Effector memory CD8-positive, alpha-beta T cell (primary cell): ENCODE measurements at regions not wholly inside any gene's neighbourhood (a gene's known extent, or its start where the extent isn't known, plus 50 kb on each side); places are given as distances from the start of the nearest gene placed in this dataset.

Source experiments
- ATAC-seq: fragments of 150-1000 bp; cut with Tn5 transposase; replicated peaks from 2 replicates; pipeline ENCODE4 v1.10.0; 2021; ENCODE audit warnings: mild to moderate bottlenecking, moderate library complexity
- DNase-seq, 3 experiments: peaks; one replicate each; pipeline ENCODE4 v3.0.0; 2021
- H3K27ac Mint-ChIP-seq, 2 donors: one replicate each; pipeline ENCODE4 v1.8.0; 2022; ENCODE audit warnings: mild to moderate bottlenecking in 2 of 2, mixed read lengths in 2 of 2, moderate library complexity in 2 of 2
- H3K27me3 Mint-ChIP-seq, 2 donors: one replicate each; pipeline ENCODE4 v1.8.0; 2022; ENCODE audit warnings: mixed read lengths in 2 of 2
- H3K36me3 Mint-ChIP-seq: one replicate; pipeline ENCODE4 v1.8.0; 2022; ENCODE audit warnings: mild to moderate bottlenecking, moderate library complexity, mixed read lengths; ENCODE audit not compliant: insufficient read depth
- H3K4me1 Mint-ChIP-seq, 2 donors: one replicate each; pipeline ENCODE4 v1.8.0; 2022; ENCODE audit warnings: low read depth in 2 of 2, mixed read lengths in 2 of 2
- H3K4me3 Mint-ChIP-seq, 2 donors: one replicate each; pipeline ENCODE4 v1.8.0; 2022; ENCODE audit warnings: mild to moderate bottlenecking in 2 of 2, mixed read lengths in 2 of 2, moderate library complexity in 2 of 2
- H3K9me3 Mint-ChIP-seq, 2 donors: one replicate each; pipeline ENCODE4 v1.8.0; 2022; ENCODE audit warnings: mixed read lengths in 2 of 2

DNA sequence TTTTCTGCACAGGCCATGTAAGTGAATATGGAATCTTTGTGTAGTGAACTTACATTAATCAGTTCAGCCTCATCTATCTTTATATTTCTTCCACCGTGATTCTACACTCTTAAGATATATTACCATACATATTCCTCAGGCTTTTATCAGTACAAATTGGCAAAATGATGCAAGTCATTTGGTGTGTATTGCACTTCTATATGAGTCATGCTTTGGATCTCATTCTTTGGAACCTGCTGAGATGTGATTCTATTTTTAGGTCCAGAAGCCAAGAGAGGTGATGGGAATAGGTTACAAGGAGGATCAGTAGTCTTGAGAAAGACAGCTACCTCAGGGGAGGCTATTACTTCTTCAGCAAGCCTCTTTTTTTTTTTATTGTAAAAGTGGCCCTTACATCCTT is 204.4 kb downstream of the ZNF330 start:
- Mint-ChIP-seq H3K27me3 (peaks cover 0 to 8% of the 10 kb centered on the region in 2 donors), H3K4me1 (no peaks in the 10 kb centered on the region), H3K36me3 (no peaks in the 10 kb centered on the region), H3K4me3 (no peak overlapping the region), H3K9me3 (peaks cover 4 to 5% of the 10 kb centered on the region in 2 donors), H3K27ac (no peak overlapping the region)
- no peak for ATAC-seq
- DNase-seq: no peak

DNA sequence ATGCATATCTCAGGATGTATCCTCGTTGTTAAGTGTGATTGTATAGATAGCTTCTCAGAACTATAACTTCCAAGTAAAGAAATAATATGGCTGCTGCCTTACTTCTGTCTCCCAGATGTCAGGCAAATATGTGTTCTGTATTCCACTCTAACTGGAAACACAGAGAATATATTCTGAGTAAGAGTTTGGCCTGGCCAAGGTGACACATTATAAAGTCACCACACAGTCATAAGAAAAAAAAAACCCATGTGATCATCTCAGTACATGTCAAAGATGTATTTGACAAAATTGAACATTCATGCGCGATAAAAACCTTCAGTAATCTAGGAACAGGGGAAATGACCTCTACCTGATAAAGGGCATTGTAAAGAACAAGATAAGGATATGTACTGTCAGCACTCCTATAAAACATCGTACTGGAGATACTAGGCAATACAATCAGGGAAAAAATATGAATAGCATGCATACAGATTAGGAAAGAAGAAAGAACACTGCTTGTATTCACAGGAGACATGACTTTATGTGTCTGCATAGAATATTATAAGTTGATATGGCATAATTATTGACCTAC is 207.1 kb downstream of the ZNF330 start:
- H3K27ac Mint-ChIP-seq: no peak overlapping the region
- peaks cover under 1 to 1% of the 10 kb centered on the region in 2 donors for H3K9me3 Mint-ChIP-seq
- no peaks in the 10 kb centered on the region for H3K4me1 Mint-ChIP-seq
- peaks cover 0 to 8% of the 10 kb centered on the region in 2 donors for H3K27me3 Mint-ChIP-seq
- DNase-seq (no peak), ATAC-seq (no peak)
- H3K36me3 Mint-ChIP-seq: no peaks in the 10 kb centered on the region
- no peak overlapping the region for H3K4me3 Mint-ChIP-seq

GRCh38 chr4:141429933-141430332 is 206.4 kb upstream of the IL15 start:
- H3K4me1 Mint-ChIP-seq: no peaks in the 10 kb centered on the region
- ATAC-seq: no peak
- peaks cover 0 to 3% of the 10 kb centered on the region in 2 donors for H3K27me3 Mint-ChIP-seq
- no peak for DNase-seq
- H3K27ac Mint-ChIP-seq: no peak overlapping the region
- H3K9me3 Mint-ChIP-seq: peaks cover 0 to 3% of the 10 kb centered on the region in 2 donors
- H3K4me3 Mint-ChIP-seq: no peak overlapping the region
- no peaks in the 10 kb centered on the region for H3K36me3 Mint-ChIP-seq

DNA sequence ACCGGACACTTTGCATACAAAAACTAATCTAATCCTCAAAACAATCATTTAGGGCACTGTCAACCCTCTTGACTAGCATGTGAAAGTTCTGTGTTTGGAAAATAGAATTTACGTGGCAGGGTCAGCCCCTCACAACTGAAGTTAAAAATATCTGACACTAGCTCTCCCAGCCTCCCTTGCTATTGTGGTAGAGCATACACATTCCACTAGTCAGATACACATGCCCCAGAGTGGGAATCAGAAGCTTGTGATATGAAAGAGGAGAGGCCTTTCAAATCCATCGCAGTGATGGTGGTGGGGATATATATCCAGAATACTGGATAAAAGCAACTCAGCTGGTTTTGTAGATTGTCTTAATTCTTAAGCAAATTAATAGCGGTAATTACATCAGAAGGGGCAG is 205.7 kb upstream of the IL15 start:
- Mint-ChIP-seq H3K4me1 (no peaks in the 10 kb centered on the region), H3K27me3 (no peaks in the 10 kb centered on the region), H3K9me3 (peaks cover 0 to 2% of the 10 kb centered on the region in 2 donors), H3K36me3 (no peaks in the 10 kb centered on the region), H3K27ac (no peak overlapping the region), H3K4me3 (no peak overlapping the region)
- ATAC-seq (no peak), DNase-seq (no peak)

DNA sequence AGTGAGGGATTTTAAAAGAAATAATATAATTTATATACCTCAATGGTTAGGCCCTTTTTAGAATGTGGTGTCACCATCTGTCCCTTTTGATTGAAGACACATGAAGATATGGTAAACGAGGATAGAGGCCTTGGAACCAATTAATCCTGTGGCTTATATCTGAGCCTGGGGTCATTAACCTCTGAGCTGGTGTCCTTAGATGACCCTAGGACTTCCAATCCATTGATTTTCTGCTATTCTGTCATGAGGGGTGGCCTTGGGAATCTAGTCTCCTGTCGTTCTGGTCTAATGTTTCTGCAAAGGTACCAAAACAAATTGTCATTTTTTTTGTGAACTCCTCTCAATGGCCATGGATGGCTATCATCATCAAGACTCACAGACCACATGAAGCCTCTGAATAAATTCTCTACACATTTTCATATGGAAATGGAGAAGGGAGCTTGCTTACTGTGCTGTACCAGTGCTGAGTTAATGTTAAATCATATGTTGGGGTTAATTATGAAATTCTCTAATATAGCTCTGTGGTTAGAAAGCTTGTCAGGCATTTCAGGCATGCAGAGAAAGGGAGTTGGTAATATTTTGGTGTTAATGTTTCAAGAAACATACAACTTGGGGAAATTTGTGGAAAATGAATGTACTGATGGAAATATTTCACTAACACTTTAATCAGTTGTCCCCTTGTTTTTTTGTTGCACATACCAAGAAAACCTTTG is 204.2 kb upstream of the IL15 start:
- no peaks in the 10 kb centered on the region for H3K27me3 Mint-ChIP-seq
- H3K4me1 Mint-ChIP-seq: no peaks in the 10 kb centered on the region
- ATAC-seq (no peak), DNase-seq (no peak)
- H3K4me3 Mint-ChIP-seq: no peak overlapping the region
- H3K9me3 Mint-ChIP-seq: peaks cover 0 to 2% of the 10 kb centered on the region in 2 donors
- no peak overlapping the region for H3K27ac Mint-ChIP-seq
- H3K36me3 Mint-ChIP-seq: no peaks in the 10 kb centered on the region

DNA sequence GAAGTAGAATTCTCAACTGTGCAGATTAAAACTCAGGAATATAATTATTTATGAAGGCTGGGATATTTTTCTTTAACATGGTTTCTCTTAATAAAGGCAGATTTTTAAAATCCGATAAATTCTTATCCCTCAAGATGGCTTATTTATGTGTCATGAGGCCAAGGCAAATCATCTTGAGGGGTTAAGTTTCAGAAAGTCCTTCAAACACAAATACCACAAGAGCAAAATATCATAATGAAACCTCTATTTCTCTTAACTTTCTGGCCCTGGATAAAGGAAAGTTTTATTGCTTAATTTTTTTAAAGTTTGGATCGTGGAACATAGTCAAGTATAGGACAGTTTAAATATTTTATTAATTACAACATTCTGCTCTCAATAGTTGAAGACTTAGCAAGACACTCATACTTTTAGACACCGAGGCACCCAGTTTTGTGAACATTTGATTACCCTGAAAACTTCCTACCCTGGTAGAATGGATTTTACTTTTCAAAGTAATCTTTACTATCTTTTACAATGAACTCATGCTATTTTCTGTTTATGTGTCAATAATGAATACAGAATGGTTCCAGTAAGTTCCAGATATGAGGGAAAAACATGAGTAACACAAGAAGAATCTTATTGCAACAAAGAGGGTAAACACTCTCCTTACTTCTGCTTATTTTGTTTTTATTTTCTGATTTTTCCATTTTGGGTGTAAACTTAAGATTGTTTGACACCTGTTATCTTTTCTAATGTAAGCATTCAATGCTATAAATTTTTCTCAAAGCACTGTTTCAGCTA is 200.7 kb upstream of the IL15 start:
- no peak for DNase-seq
- no peaks in the 10 kb centered on the region for H3K36me3 Mint-ChIP-seq
- no peak for ATAC-seq
- no peak overlapping the region for H3K27ac Mint-ChIP-seq
- H3K4me3 Mint-ChIP-seq: no peak overlapping the region
- H3K27me3 Mint-ChIP-seq: no peaks in the 10 kb centered on the region
- H3K9me3 Mint-ChIP-seq: peaks cover 0 to 2% of the 10 kb centered on the region in 2 donors
- no peaks in the 10 kb centered on the region for H3K4me1 Mint-ChIP-seq

- no peaks in the 10 kb centered on the region for H3K4me1 Mint-ChIP-seq
- ATAC-seq (no peak), DNase-seq (no peak)
- no peaks in the 10 kb centered on the region for H3K9me3 Mint-ChIP-seq
- H3K4me3 Mint-ChIP-seq: no peak overlapping the region
- no peak overlapping the region for H3K27ac Mint-ChIP-seq
- H3K27me3 Mint-ChIP-seq: no peaks in the 10 kb centered on the region
- no peaks in the 10 kb centered on the region for H3K36me3 Mint-ChIP-seq
These were observed 197.2 kb upstream of the IL15 start for GRCh38 chr4:141439223-141439622.

- Mint-ChIP-seq H3K4me1 (peaks cover 0 to 4% of the 10 kb centered on the region in 2 donors), H3K4me3 (no peak overlapping the region), H3K27ac (no peak overlapping the region), H3K36me3 (no peaks in the 10 kb centered on the region), H3K27me3 (no peaks in the 10 kb centered on the region), H3K9me3 (no peaks in the 10 kb centered on the region)
- DNase-seq (no peak), ATAC-seq (no peak)
These were observed 188.6 kb upstream of the IL15 start for GRCh38 chr4:141447761-141448160.

DNA sequence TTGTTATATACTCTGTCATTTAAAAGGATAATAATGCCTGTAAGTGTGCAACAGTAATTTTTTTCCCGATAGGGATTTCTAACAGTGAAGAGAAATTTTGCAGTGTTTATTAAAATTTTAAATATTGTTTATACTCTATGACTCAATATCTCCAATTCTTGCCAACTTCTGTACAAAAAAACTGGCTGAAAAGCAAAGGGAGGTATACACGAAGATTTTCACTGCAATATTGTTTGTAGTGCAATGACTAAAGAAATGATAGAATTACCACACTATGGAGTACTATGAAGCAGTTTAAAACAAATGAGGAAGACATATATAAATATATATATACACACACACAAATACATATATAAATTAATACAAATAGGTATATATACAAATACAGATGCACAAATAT is 187.9 kb upstream of the IL15 start:
- H3K27ac Mint-ChIP-seq: no peak overlapping the region
- H3K27me3 Mint-ChIP-seq: no peaks in the 10 kb centered on the region
- no peaks in the 10 kb centered on the region for H3K9me3 Mint-ChIP-seq
- DNase-seq (no peak), ATAC-seq (no peak)
- no peaks in the 10 kb centered on the region for H3K36me3 Mint-ChIP-seq
- no peak overlapping the region for H3K4me3 Mint-ChIP-seq
- peaks cover 0 to 4% of the 10 kb centered on the region in 2 donors for H3K4me1 Mint-ChIP-seq

DNA sequence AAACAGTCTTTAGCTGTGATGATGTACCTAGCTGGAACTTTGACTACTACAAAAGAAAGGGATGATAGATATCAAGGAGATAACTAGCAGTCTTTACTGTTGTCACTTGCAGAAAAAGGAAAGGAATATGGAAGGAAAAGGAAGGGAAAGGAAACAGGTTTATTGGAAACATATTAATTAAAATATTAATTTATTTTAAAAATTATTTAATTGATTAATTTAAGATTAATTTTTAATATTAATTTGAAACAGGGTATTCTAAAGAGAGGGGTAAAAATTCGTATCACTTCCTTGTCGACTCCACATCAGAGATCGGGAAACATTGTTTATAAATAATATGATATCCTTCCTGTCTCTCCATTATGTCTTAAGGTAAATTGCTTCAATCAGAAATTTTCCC is 186.5 kb upstream of the IL15 start:
- ATAC-seq (no peak), DNase-seq (no peak)
- Mint-ChIP-seq H3K27ac (no peak overlapping the region), H3K36me3 (no peaks in the 10 kb centered on the region), H3K9me3 (no peaks in the 10 kb centered on the region), H3K27me3 (no peaks in the 10 kb centered on the region), H3K4me3 (no peak overlapping the region), H3K4me1 (peaks cover 0 to 4% of the 10 kb centered on the region in 2 donors)

GRCh38 chr4:141455651-141456050 is 180.7 kb upstream of the IL15 start:
- no peak overlapping the region for H3K27ac Mint-ChIP-seq
- DNase-seq (no peak), ATAC-seq (no peak)
- H3K36me3 Mint-ChIP-seq: no peaks in the 10 kb centered on the region
- H3K4me1 Mint-ChIP-seq: no peaks in the 10 kb centered on the region
- H3K4me3 Mint-ChIP-seq: no peak overlapping the region
- no peaks in the 10 kb centered on the region for H3K9me3 Mint-ChIP-seq
- H3K27me3 Mint-ChIP-seq: peaks cover 0 to 2% of the 10 kb centered on the region in 2 donors

GRCh38 chr4:141457653-141458052 is 178.7 kb upstream of the IL15 start:
- no peaks in the 10 kb centered on the region for H3K36me3 Mint-ChIP-seq
- ATAC-seq (no peak), DNase-seq (no peak)
- H3K27ac Mint-ChIP-seq: no peak overlapping the region
- no peaks in the 10 kb centered on the region for H3K4me1 Mint-ChIP-seq
- peaks cover 0 to 5% of the 10 kb centered on the region in 2 donors for H3K27me3 Mint-ChIP-seq
- H3K4me3 Mint-ChIP-seq: no peak overlapping the region
- peaks cover 0 to 2% of the 10 kb centered on the region in 2 donors for H3K9me3 Mint-ChIP-seq

- Mint-ChIP-seq H3K9me3 (peaks cover 0 to 2% of the 10 kb centered on the region in 2 donors), H3K27me3 (peaks cover 0 to 5% of the 10 kb centered on the region in 2 donors), H3K4me3 (no peak overlapping the region), H3K36me3 (no peaks in the 10 kb centered on the region), H3K4me1 (no peaks in the 10 kb centered on the region), H3K27ac (no peak overlapping the region)
- no peak for ATAC-seq
- no peak for DNase-seq
These were observed 177.9 kb upstream of the IL15 start for GRCh38 chr4:141458501-141458900.

DNA sequence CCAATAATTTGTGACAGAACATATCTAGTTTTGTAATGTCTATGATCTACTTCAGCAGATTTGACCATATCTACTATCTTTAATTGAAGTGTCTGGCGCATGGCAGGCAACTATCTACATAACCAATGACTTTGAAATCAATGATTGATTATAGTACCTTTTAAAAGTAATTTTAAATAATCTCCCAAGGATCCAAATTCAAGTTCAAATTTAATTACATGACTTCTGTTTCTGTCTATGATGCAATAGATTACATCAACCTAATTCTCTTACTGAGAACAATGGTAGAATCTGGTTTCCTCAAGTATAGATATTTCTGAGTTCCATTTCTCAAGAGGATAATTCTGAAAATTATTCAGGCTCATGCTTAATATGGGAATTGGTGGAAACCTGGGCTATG is 177.4 kb upstream of the IL15 start:
- H3K27ac Mint-ChIP-seq: no peak overlapping the region
- H3K4me3 Mint-ChIP-seq: no peak overlapping the region
- ATAC-seq (no peak), DNase-seq (no peak)
- H3K27me3 Mint-ChIP-seq: peaks cover 0 to 5% of the 10 kb centered on the region in 2 donors
- H3K9me3 Mint-ChIP-seq: peaks cover 0 to 2% of the 10 kb centered on the region in 2 donors
- H3K36me3 Mint-ChIP-seq: no peaks in the 10 kb centered on the region
- H3K4me1 Mint-ChIP-seq: no peaks in the 10 kb centered on the region
